ENCODE measurements at regions not wholly inside any gene's neighbourhood (a gene's known extent, or its start where the extent isn't known, plus 50 kb on each side); places are given as distances from the start of the nearest gene placed in this dataset.

DNA sequence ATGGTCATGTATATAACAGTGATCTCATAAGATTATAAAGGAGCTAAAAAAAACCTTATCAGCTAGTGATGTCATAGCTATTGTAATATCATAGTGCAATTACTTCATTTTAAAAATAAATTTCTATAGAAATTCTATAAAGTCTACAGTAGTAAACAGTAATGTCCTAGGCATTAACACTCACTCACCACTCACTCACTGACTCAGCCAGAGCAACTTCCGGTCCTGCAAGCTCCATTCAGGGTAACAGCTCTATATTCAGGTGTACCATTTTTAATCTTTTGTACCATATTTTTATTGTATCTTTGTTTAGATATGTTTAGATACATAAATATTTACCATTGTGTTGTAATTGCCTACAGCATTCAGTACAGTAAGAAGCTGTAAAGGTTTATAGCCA, 524.4 kb upstream of the CDH5 start:
- no peak for ATAC-seq (replicated peaks in 1 of 4)
- Histone ChIP-seq H3K36me3 (ENCODE audit: control insufficient read depth in 2 of 2, extremely low read depth in 1 of 2, insufficient read depth in 1 of 2, low read length in 1 of 2) (no peaks in the 10 kb centered on the region), H3K27me3 (replicated peaks in 1 of 2; ENCODE audit: control insufficient read depth in 2 of 2, extremely low read depth in 1 of 2, insufficient read depth in 2 of 2, low read length in 1 of 2) (no peaks in the 10 kb centered on the region), H3K27ac (ENCODE audit: low read length) (no peak overlapping the region), H3K4me1 (ENCODE audit: control insufficient read depth in 1 of 2, extremely low read depth in 1 of 2, insufficient read depth in 2 of 2, low read length in 2 of 2) (no peaks in the 10 kb centered on the region), H3K9me3 (no peaks in the 10 kb centered on the region), H3K4me3 (ENCODE audit: control insufficient read depth in 1 of 2, extremely low read depth in 1 of 2, low read length in 1 of 2) (no peak overlapping the region)
- no CpG with 5 or more reads among the region's 1 CpG for WGBS (ENCODE audit: insufficient coverage)
- Mint-ChIP-seq H3K9me3 (peaks cover 0 to 3% (median 0%) of the 10 kb centered on the region in 3 donors), H3K36me3 (no peaks in the 10 kb centered on the region), H3K4me3 (no peak overlapping the region), H3K27ac (no peak overlapping the region), H3K4me1 (no peaks in the 10 kb centered on the region), H3K27me3 (peaks cover 0 to 3% of the 10 kb centered on the region in 2 donors)
- ChIA-PET CTCF (no interaction called here), POLR2A (no interaction called here)
- no peak for DNase-seq

DNA sequence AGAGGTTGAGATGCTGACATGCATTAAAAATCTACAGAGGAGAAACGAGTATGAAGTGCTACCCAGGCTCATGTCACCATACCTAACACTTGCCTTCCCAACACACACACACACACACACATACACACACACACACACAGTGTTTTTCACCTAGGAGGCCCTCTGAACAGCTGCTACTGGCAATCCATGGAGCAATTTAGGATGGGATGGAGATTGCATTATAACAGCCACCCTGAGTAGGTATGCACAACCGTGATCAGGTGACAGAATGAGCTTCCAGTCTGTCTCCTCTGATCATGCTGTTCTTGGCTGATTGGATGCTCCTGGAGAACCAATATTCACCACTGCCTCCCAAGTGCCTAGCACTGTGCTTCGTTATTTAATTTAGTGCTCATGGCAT, 528.5 kb upstream of the CDH5 start:
- no peaks in the 10 kb centered on the region for H3K36me3 ChIP-seq (ENCODE audit: control insufficient read depth in 2 of 2, extremely low read depth in 1 of 2, insufficient read depth in 1 of 2, low read length in 1 of 2)
- ATAC-seq (replicated peaks in 1 of 4): no peak
- Mint-ChIP-seq H3K27me3 (peaks cover 0 to 3% of the 10 kb centered on the region in 2 donors), H3K9me3 (no peaks in the 10 kb centered on the region), H3K36me3 (no peaks in the 10 kb centered on the region), H3K4me3 (no peak overlapping the region), H3K27ac (no peak overlapping the region), H3K4me1 (no peaks in the 10 kb centered on the region)
- H3K27ac ChIP-seq (ENCODE audit: low read length): no peak overlapping the region
- ChIA-PET CTCF (no interaction called here), POLR2A (no interaction called here)
- H3K27me3 ChIP-seq (replicated peaks in 1 of 2; ENCODE audit: control insufficient read depth in 2 of 2, extremely low read depth in 1 of 2, insufficient read depth in 2 of 2, low read length in 1 of 2): no peaks in the 10 kb centered on the region
- H3K9me3 ChIP-seq: no peaks in the 10 kb centered on the region
- H3K4me3 ChIP-seq (ENCODE audit: control insufficient read depth in 1 of 2, extremely low read depth in 1 of 2, low read length in 1 of 2): no peak overlapping the region
- no peak for DNase-seq
- 73% methylated on average over 2 of the region's 3 CpGs for WGBS (ENCODE audit: insufficient coverage)
- H3K4me1 ChIP-seq (ENCODE audit: control insufficient read depth in 1 of 2, extremely low read depth in 1 of 2, insufficient read depth in 2 of 2, low read length in 2 of 2): no peaks in the 10 kb centered on the region

- no peaks in the 10 kb centered on the region for H3K4me1 Mint-ChIP-seq
- no CpG with 5 or more reads among the region's 3 CpGs for WGBS (ENCODE audit: insufficient coverage)
Observed at GRCh38 chr16:65837464-65837863, 529.0 kb upstream of the CDH5 start.

GRCh38 chr16:65834688-65835087, 531.8 kb upstream of the CDH5 start:
- no peaks in the 10 kb centered on the region for H3K9me3 ChIP-seq
- no peak overlapping the region for H3K27ac ChIP-seq (ENCODE audit: low read length)
- no peak overlapping the region for H3K4me3 ChIP-seq (ENCODE audit: control insufficient read depth in 1 of 2, extremely low read depth in 1 of 2, low read length in 1 of 2)
- Mint-ChIP-seq H3K27me3 (peaks cover 0 to 2% of the 10 kb centered on the region in 2 donors), H3K4me1 (no peaks in the 10 kb centered on the region), H3K9me3 (peaks cover 0 to under 1% (median 0%) of the 10 kb centered on the region in 3 donors), H3K36me3 (no peaks in the 10 kb centered on the region), H3K27ac (no peak overlapping the region), H3K4me3 (no peak overlapping the region)
- no peaks in the 10 kb centered on the region for H3K4me1 ChIP-seq (ENCODE audit: control insufficient read depth in 1 of 2, extremely low read depth in 1 of 2, insufficient read depth in 2 of 2, low read length in 2 of 2)
- ATAC-seq (replicated peaks in 1 of 4) (no peak), DNase-seq (no peak)
- CTCF ChIA-PET: interaction anchor here in 1 of 2 donors (0.5 kb wide), 1 partner anchor 86 kb away, joined by 9 read pairs; no protein-coding TSS in a partner anchor
- H3K36me3 ChIP-seq (ENCODE audit: control insufficient read depth in 2 of 2, extremely low read depth in 1 of 2, insufficient read depth in 1 of 2, low read length in 1 of 2): no peaks in the 10 kb centered on the region
- POLR2A ChIA-PET: no interaction called here
- H3K27me3 ChIP-seq (replicated peaks in 1 of 2; ENCODE audit: control insufficient read depth in 2 of 2, extremely low read depth in 1 of 2, insufficient read depth in 2 of 2, low read length in 1 of 2): no peaks in the 10 kb centered on the region

More at GRCh38 chr16:65837464-65837863, 529.0 kb upstream of the CDH5 start:
- POLR2A ChIA-PET: no interaction called here
- H3K4me3 ChIP-seq (ENCODE audit: control insufficient read depth in 1 of 2, extremely low read depth in 1 of 2, low read length in 1 of 2): no peak overlapping the region
- CTCF ChIA-PET: no interaction called here
- no peaks in the 10 kb centered on the region for H3K27me3 ChIP-seq (replicated peaks in 1 of 2; ENCODE audit: control insufficient read depth in 2 of 2, extremely low read depth in 1 of 2, insufficient read depth in 2 of 2, low read length in 1 of 2)
- no peak overlapping the region for H3K27ac Mint-ChIP-seq
- H3K4me3 Mint-ChIP-seq: no peak overlapping the region
- H3K27ac ChIP-seq (ENCODE audit: low read length): no peak overlapping the region
- no peaks in the 10 kb centered on the region for H3K4me1 ChIP-seq (ENCODE audit: control insufficient read depth in 1 of 2, extremely low read depth in 1 of 2, insufficient read depth in 2 of 2, low read length in 2 of 2)
- no peak for DNase-seq
- peaks cover 2 to 3% of the 10 kb centered on the region in 2 donors for H3K27me3 Mint-ChIP-seq
- H3K36me3 Mint-ChIP-seq: no peaks in the 10 kb centered on the region
- H3K36me3 ChIP-seq (ENCODE audit: control insufficient read depth in 2 of 2, extremely low read depth in 1 of 2, insufficient read depth in 1 of 2, low read length in 1 of 2): no peaks in the 10 kb centered on the region
- H3K9me3 ChIP-seq: no peaks in the 10 kb centered on the region
- H3K9me3 Mint-ChIP-seq: no peaks in the 10 kb centered on the region
- no peak for ATAC-seq (replicated peaks in 1 of 4)

DNA sequence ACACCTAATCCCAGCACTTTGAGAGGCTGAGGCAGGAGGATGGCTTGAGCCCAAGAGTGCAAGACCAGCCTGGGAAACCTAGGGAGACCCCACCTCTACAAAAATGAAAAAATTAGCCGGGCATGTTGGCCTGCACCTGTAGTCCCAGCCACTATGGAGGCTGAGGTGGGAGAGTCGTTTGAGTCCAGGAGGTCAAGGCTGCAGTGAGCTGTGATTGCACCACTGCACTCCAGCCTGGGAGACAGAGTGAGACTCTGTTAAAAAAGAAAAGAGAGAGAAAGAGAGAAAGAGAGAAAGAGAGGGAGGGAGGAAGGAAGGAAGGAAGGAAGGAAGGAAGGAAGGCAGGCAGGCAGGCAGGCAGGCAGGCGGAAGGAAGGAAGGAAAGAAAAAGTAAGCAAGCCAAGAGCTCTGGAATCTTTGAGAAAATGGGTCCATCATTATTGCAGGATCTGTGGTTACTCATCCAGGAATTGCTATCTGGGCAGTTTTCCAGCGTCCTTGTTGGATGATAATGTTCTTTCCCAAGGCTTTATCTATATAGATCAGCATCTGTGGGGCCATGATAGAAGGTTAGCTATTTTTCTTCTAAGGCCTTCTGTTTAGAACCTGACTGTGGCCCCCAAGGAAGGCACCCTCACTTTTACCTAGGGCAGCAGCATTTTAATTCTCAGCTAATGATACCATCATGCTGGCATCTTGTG, 533.2 kb upstream of the CDH5 start:
- no peaks in the 10 kb centered on the region for H3K36me3 Mint-ChIP-seq
- H3K4me3 Mint-ChIP-seq: no peak overlapping the region
- no peak overlapping the region for H3K4me3 ChIP-seq (ENCODE audit: control insufficient read depth in 1 of 2, extremely low read depth in 1 of 2, low read length in 1 of 2)
- DNase-seq (no peak), ATAC-seq (replicated peaks in 1 of 4) (no peak)
- 71% methylated on average over 3 of the region's 4 CpGs for WGBS (ENCODE audit: insufficient coverage)
- H3K9me3 Mint-ChIP-seq: peaks cover 0 to 4% (median 0%) of the 10 kb centered on the region in 3 donors
- H3K27ac Mint-ChIP-seq: no peak overlapping the region
- peaks cover 4% of the 10 kb centered on the region in 2 donors for H3K27me3 Mint-ChIP-seq
- no peaks in the 10 kb centered on the region for H3K4me1 Mint-ChIP-seq
- no peak overlapping the region for H3K27ac ChIP-seq (ENCODE audit: low read length)
- H3K27me3 ChIP-seq (replicated peaks in 1 of 2; ENCODE audit: control insufficient read depth in 2 of 2, extremely low read depth in 1 of 2, insufficient read depth in 2 of 2, low read length in 1 of 2): no peaks in the 10 kb centered on the region
- no peaks in the 10 kb centered on the region for H3K36me3 ChIP-seq (ENCODE audit: control insufficient read depth in 2 of 2, extremely low read depth in 1 of 2, insufficient read depth in 1 of 2, low read length in 1 of 2)
- H3K4me1 ChIP-seq (ENCODE audit: control insufficient read depth in 1 of 2, extremely low read depth in 1 of 2, insufficient read depth in 2 of 2, low read length in 2 of 2): no peaks in the 10 kb centered on the region
- no peaks in the 10 kb centered on the region for H3K9me3 ChIP-seq
- POLR2A ChIA-PET: no interaction called here
- CTCF ChIA-PET: no interaction called here

DNA sequence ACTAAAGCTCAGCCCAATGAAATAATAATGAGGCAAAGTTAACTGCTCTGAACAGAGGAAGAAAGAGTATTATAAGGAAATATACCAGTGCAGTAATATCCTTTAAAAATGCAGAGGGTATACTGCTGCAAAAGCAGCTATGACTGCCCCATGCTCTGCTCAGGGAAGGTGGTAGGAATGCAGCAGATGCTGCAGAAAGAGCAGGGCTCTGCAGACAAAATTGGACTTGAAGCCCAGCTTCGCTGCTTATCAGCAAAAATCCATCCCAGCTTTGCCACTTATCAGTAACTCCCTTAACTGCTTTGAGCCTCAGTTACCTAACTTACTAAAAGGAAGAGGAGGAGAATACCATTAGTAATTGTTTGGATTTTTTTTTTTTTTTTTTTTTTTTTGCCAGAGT, 533.8 kb upstream of the CDH5 start:
- H3K36me3 ChIP-seq (ENCODE audit: control insufficient read depth in 2 of 2, extremely low read depth in 1 of 2, insufficient read depth in 1 of 2, low read length in 1 of 2): no peaks in the 10 kb centered on the region
- Mint-ChIP-seq H3K27ac (no peak overlapping the region), H3K4me3 (no peak overlapping the region), H3K9me3 (peaks cover 2 to 5% (median 4%) of the 10 kb centered on the region in 3 donors), H3K4me1 (no peaks in the 10 kb centered on the region), H3K36me3 (no peaks in the 10 kb centered on the region), H3K27me3 (peaks cover 4% of the 10 kb centered on the region in 2 donors)
- no peaks in the 10 kb centered on the region for H3K4me1 ChIP-seq (ENCODE audit: control insufficient read depth in 1 of 2, extremely low read depth in 1 of 2, insufficient read depth in 2 of 2, low read length in 2 of 2)
- no peak overlapping the region for H3K4me3 ChIP-seq (ENCODE audit: control insufficient read depth in 1 of 2, extremely low read depth in 1 of 2, low read length in 1 of 2)
- no CpG with 5 or more reads among the region's 1 CpG for WGBS (ENCODE audit: insufficient coverage)
- no peak for DNase-seq
- ChIA-PET CTCF (no interaction called here), POLR2A (no interaction called here)
- no peaks in the 10 kb centered on the region for H3K9me3 ChIP-seq
- no peak for ATAC-seq (replicated peaks in 1 of 4)
- H3K27ac ChIP-seq (ENCODE audit: low read length): no peak overlapping the region
- H3K27me3 ChIP-seq (replicated peaks in 1 of 2; ENCODE audit: control insufficient read depth in 2 of 2, extremely low read depth in 1 of 2, insufficient read depth in 2 of 2, low read length in 1 of 2): no peaks in the 10 kb centered on the region

All from T-cell (primary cell).